GM12872 (cell line): ENCODE measurements at regions not wholly inside any gene's neighbourhood (a gene's known extent, or its start where the extent isn't known, plus 50 kb on each side); places are given as distances from the start of the nearest gene placed in this dataset.
A peak's percentile ranks its signal among the peaks of the same experiment; 100 is the strongest.

Source experiments
- CTCF ChIP-seq: IDR thresholded peaks from 3 replicates; pipeline ENCODE4 v1.5.1; 2011; ENCODE audit warnings: low read depth, mild to moderate bottlenecking, low read length, moderate library complexity; ENCODE audit not compliant: insufficient read depth

- TF ChIP-seq CTCF: no peak
Measured at GRCh38 chr11:59267736-59268475, 55.2 kb upstream of the MPEG1 start.

- no peak for TF ChIP-seq CTCF
Measured at GRCh38 chr11:59267196-59267595, 54.5 kb upstream of the MPEG1 start.

- no peak for TF ChIP-seq CTCF
Measured at GRCh38 chr11:59266491-59266890, 53.8 kb upstream of the MPEG1 start.

GRCh38 chr11:59265735-59266134 lies 53.0 kb upstream of the MPEG1 start:
- no peak for TF ChIP-seq CTCF

GRCh38 chr11:59264736-59265135 lies 52.0 kb upstream of the MPEG1 start:
- no peak for TF ChIP-seq CTCF

GRCh38 chr11:59263225-59263894 lies 50.6 kb upstream of the MPEG1 start:
- TF ChIP-seq CTCF: peak; percentile 63
